OCI-LY3 (cell line): ENCODE measurements at regions not wholly inside any gene's neighbourhood (a gene's known extent, or its start where the extent isn't known, plus 50 kb on each side); places are given as distances from the start of the nearest gene placed in this dataset.

Experiments used
- H2AFZ ChIP-seq: fragments of 200-600, 300-600 bp; shearing (Covaris generic); 2 replicates; pipeline ENCODE4 v1.6.0; 2014; ENCODE audit warnings: antibody characterized with exemption, low read depth, low read length
- H3K27ac ChIP-seq: fragments of 200-600, 300-600 bp; sonication (generic); 2 replicates; pipeline ENCODE4 v1.5.1; 2014; ENCODE audit warnings: mild to moderate bottlenecking, low read length, moderate library complexity, mixed read lengths
- H3K27me3 ChIP-seq: fragments of 200-600, 300-600 bp; sonication (generic); 2 replicates; pipeline ENCODE4 v1.6.1; 2014; ENCODE audit warnings: low read depth, low read length, mixed read lengths
- H3K36me3 ChIP-seq: fragments of 200-600, 300-600 bp; sonication (generic); replicated peaks from 2 replicates; pipeline ENCODE3; 2014; ENCODE audit warnings: low read depth, low read length, mixed read lengths
- H3K4me1 ChIP-seq: fragments of 300-600, 200-600 bp; sonication (generic); 2 replicates; pipeline ENCODE4 v1.6.1; 2014; ENCODE audit warnings: low read length, mixed read lengths
- H3K4me2 ChIP-seq: fragments of 200-600, 300-600 bp; sonication (generic); 2 replicates; pipeline ENCODE4 v1.6.1; 2014; ENCODE audit warnings: low read length, mixed read lengths
- H3K4me3 ChIP-seq: fragments of 300-600, 200-600 bp; sonication (generic); 2 replicates; pipeline ENCODE4 v1.5.1; 2014; ENCODE audit warnings: antibody characterized with exemption, mild to moderate bottlenecking, low read length, moderate library complexity
- H3K79me2 ChIP-seq: fragments of 300-600, 200-600 bp; shearing (Covaris generic); 2 replicates; pipeline ENCODE4 v1.6.1; 2014; ENCODE audit warnings: mild to moderate bottlenecking, low read length, mixed read lengths
- H3K9ac ChIP-seq: fragments of 300-600, 200-600 bp; shearing (Covaris generic); 2 replicates; pipeline ENCODE4 v1.6.0; 2014; ENCODE audit warnings: mild to moderate bottlenecking, low read length, moderate library complexity
- H3K9me3 ChIP-seq: fragments of 200-600, 300-600 bp; shearing (Covaris generic); 2 replicates; pipeline ENCODE4 v1.6.1; 2014; ENCODE audit warnings: low read length, mixed read lengths; ENCODE audit not compliant: insufficient read depth
- H4K20me1 ChIP-seq: fragments of 200-600, 300-600 bp; sonication (generic); 2 replicates; pipeline ENCODE4 v1.6.1; 2016; ENCODE audit warnings: low read length, mixed read lengths; ENCODE audit not compliant: insufficient read depth
- EZH2phosphoT487 ChIP-seq: fragments of 200-600 bp; shearing (Covaris generic); IDR thresholded peaks from 2 replicates; pipeline ENCODE4 v1.6.1; 2018; ENCODE audit warnings: antibody characterized with exemption, mixed run types, low read depth
- TF ChIP-seq, protein P1 (sequence below): fragments of 200-600, 300-600 bp; sonication (generic); IDR thresholded peaks from 2 replicates; pipeline ENCODE4 v1.5.1; 2014; ENCODE audit warnings: antibody characterized with exemption, low read length, low read depth

DNA sequence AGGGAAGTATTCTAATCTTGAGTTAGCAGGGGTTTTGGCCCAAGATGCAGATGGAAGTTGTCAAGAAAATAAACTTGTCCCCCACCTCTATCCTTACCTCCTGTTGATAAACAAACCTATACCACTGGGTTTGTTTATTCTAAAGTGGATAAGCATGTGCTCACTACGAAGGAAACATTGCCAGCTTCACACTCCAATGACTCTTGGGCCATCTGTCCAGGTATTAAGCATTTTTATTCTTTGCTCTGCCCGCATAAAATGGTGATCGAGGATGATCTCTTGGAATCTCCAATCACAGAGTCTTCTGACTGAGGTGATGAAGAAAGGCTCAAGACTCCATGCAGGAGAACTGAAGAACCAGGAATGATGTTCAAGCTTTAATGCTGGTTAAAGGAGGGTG is 1908.4 kb upstream of the PIK3C3 start:
- Histone ChIP-seq H3K9me3 (no peaks in the 10 kb centered on the region), H3K4me3 (no peak overlapping the region), H3K36me3 (no peaks in the 10 kb centered on the region), H3K9ac (no peak overlapping the region), H3K79me2 (no peaks in the 10 kb centered on the region), H4K20me1 (no peaks in the 10 kb centered on the region), H2AFZ (no peak overlapping the region), H3K27me3 (no peaks in the 10 kb centered on the region), H3K4me1 (no peaks in the 10 kb centered on the region), H3K27ac (no peak overlapping the region), H3K4me2 (no peak overlapping the region)
- no peak for TF ChIP-seq EZH2phosphoT487
- TF ChIP-seq, protein P1, sequence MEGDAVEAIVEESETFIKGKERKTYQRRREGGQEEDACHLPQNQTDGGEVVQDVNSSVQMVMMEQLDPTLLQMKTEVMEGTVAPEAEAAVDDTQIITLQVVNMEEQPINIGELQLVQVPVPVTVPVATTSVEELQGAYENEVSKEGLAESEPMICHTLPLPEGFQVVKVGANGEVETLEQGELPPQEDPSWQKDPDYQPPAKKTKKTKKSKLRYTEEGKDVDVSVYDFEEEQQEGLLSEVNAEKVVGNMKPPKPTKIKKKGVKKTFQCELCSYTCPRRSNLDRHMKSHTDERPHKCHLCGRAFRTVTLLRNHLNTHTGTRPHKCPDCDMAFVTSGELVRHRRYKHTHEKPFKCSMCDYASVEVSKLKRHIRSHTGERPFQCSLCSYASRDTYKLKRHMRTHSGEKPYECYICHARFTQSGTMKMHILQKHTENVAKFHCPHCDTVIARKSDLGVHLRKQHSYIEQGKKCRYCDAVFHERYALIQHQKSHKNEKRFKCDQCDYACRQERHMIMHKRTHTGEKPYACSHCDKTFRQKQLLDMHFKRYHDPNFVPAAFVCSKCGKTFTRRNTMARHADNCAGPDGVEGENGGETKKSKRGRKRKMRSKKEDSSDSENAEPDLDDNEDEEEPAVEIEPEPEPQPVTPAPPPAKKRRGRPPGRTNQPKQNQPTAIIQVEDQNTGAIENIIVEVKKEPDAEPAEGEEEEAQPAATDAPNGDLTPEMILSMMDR = no peak

DNA sequence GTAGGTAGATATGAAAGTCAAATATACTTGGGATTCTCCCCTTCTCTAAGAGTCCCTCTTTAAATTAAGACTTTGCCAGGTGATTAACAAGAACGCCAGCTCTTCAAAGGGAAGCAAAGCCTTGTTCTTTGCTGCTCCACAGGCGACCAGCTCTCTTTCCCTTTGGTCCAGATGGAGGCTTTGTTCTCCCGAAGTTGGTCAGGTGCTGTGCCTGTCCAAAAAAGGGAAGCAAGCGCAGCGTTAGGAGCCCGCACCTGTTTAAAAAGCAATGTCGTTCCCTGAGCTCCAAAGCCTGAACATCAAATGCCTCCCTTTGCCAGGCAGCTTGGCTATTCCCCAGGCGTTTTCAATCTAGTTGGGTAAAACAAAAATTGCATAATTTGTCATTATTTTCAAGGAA is 1913.1 kb upstream of the PIK3C3 start:
- no peak overlapping the region for H2AFZ ChIP-seq
- H4K20me1 ChIP-seq = no peaks in the 10 kb centered on the region
- no peak overlapping the region for H3K27ac ChIP-seq
- H3K4me3 ChIP-seq = no peak overlapping the region
- H3K27me3 ChIP-seq = no peaks in the 10 kb centered on the region
- H3K4me2 ChIP-seq = no peak overlapping the region
- no peak overlapping the region for H3K9ac ChIP-seq
- peaks cover 4% of the 10 kb centered on the region; the same call in 1 of the 2 replicates for H3K4me1 ChIP-seq
- TF ChIP-seq EZH2phosphoT487 = no peak
- TF ChIP-seq, protein P1 = no peak
- no peaks in the 10 kb centered on the region for H3K36me3 ChIP-seq
- H3K79me2 ChIP-seq = no peaks in the 10 kb centered on the region
- no peaks in the 10 kb centered on the region for H3K9me3 ChIP-seq

DNA sequence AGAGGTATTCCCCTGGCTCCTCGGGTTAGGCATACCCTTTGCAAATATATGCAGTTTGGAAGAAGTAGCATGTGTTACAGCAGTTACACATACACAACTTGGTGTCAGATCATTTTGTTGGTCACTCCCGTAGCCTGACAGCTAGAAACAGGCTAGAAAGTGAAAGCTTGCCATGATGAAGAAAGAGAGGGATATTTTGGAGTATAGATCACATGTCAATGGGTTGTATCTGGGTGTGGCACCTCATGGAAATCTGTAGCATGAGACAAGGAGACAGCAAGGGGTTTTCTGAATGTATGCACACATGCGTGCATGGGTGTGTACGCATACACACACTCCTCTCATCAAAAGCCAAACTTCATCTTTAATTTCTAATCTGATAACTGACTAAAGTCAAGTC is 1914.5 kb upstream of the PIK3C3 start:
- H3K4me1 ChIP-seq = peaks cover 4% of the 10 kb centered on the region; the same call in 1 of the 2 replicates
- no peaks in the 10 kb centered on the region for H3K36me3 ChIP-seq
- no peaks in the 10 kb centered on the region for H3K79me2 ChIP-seq
- no peaks in the 10 kb centered on the region for H3K27me3 ChIP-seq
- no peak overlapping the region for H3K9ac ChIP-seq
- H2AFZ ChIP-seq = peak overlapping the region; percentile 35
- no peak overlapping the region for H3K4me2 ChIP-seq
- no peak overlapping the region for H3K27ac ChIP-seq
- H3K9me3 ChIP-seq = no peaks in the 10 kb centered on the region
- H3K4me3 ChIP-seq = no peak overlapping the region
- H4K20me1 ChIP-seq = no peaks in the 10 kb centered on the region
- no peak for TF ChIP-seq EZH2phosphoT487
- TF ChIP-seq, protein P1 = no peak

DNA sequence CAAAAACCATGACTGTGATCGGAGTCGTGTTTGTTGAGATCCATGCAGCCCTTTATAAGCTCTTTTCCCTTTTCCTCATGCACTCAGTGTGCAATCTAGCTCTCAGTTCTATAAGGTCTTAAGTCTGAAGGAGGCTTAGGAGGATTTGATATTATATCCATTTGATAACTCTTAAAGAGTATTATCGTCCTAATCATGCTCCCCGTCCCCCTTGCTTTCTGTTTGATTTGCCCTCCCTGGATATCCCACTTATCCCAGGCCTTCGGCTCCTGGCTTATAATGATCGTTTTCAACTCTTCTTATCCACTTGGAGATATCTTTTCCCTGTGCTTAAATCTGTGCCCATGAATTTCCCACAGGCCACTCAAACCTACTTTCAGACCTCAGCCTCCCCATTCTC is 1917.7 kb upstream of the PIK3C3 start:
- no peaks in the 10 kb centered on the region for H3K27me3 ChIP-seq
- no peaks in the 10 kb centered on the region for H4K20me1 ChIP-seq
- H3K27ac ChIP-seq = no peak overlapping the region
- H3K4me2 ChIP-seq = no peak overlapping the region
- H3K4me3 ChIP-seq = no peak overlapping the region
- H3K36me3 ChIP-seq = no peaks in the 10 kb centered on the region
- H2AFZ ChIP-seq = no peak overlapping the region
- H3K9me3 ChIP-seq = no peaks in the 10 kb centered on the region
- H3K4me1 ChIP-seq = peaks cover 4% of the 10 kb centered on the region; the same call in 1 of the 2 replicates
- no peak for TF ChIP-seq EZH2phosphoT487
- TF ChIP-seq, protein P1 = no peak
- H3K79me2 ChIP-seq = no peaks in the 10 kb centered on the region
- no peak overlapping the region for H3K9ac ChIP-seq
